ENCODE measurements at regions not wholly inside any gene's neighbourhood (a gene's known extent, or its start where the extent isn't known, plus 50 kb on each side); places are given as distances from the start of the nearest gene placed in this dataset.

DNA sequence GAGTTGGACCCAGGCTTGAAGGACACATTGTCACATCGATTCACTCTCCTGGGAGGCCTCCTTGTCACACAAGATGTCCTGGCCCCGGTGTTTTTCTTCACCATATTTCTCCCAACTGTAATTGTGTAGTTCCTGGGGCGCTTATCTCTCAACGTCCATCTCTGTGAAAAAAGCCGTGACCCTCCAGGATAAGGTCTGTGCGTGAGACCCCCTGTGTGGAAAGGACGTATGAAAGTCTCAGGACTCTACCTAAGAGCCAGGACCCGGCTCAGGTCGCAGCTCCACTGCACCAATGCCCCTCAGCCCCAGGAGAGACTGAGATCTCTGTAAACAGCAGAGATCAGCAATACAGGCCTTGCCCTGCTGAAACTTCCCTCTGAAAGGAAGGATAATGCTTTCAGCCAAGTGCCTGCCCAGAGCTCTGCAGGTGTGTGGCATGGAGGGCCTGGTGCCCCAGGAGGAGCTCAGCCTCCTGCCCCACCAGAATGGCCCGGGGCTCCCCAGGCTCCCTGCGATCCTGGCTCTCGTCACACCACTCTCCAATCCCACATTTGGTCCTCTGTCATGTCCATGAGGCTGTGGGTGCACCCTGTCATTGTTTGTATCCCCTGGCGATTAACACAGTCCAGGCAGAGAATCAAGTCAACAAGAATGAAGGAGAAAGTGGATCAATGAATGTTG is 119.2 kb upstream of the TMEM45B start:
- TF ChIP-seq, protein P1, sequence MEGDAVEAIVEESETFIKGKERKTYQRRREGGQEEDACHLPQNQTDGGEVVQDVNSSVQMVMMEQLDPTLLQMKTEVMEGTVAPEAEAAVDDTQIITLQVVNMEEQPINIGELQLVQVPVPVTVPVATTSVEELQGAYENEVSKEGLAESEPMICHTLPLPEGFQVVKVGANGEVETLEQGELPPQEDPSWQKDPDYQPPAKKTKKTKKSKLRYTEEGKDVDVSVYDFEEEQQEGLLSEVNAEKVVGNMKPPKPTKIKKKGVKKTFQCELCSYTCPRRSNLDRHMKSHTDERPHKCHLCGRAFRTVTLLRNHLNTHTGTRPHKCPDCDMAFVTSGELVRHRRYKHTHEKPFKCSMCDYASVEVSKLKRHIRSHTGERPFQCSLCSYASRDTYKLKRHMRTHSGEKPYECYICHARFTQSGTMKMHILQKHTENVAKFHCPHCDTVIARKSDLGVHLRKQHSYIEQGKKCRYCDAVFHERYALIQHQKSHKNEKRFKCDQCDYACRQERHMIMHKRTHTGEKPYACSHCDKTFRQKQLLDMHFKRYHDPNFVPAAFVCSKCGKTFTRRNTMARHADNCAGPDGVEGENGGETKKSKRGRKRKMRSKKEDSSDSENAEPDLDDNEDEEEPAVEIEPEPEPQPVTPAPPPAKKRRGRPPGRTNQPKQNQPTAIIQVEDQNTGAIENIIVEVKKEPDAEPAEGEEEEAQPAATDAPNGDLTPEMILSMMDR (IDR thresholded peaks at IDR 0.05): no peak
- TF ChIP-seq POLR2A (IDR thresholded peaks at IDR 0.05): no peak
- Histone ChIP-seq H3K9me3 (no peaks in the 10 kb centered on the region), H3K36me3 (replicated peaks in 1 of 2; ENCODE audit: insufficient read depth in 1 of 2, low read depth in 2 of 2) (no peaks in the 10 kb centered on the region), H3K27ac (no peak overlapping the region), H3K4me3 (no peak overlapping the region), H3K4me1 (peaks cover 7% of the 10 kb centered on the region), H3K27me3 (no peaks in the 10 kb centered on the region)
- DNase-seq (no peak), ATAC-seq (no peak)
- intact Hi-C loops (cut with DNase I): loop anchor here (5.0 kb wide), 1 partner anchor 334 kb away; no protein-coding TSS in a partner anchor
- 54 to 60% methylated on average over 13 of the region's 13 CpGs for WGBS, 2 donors

DNA sequence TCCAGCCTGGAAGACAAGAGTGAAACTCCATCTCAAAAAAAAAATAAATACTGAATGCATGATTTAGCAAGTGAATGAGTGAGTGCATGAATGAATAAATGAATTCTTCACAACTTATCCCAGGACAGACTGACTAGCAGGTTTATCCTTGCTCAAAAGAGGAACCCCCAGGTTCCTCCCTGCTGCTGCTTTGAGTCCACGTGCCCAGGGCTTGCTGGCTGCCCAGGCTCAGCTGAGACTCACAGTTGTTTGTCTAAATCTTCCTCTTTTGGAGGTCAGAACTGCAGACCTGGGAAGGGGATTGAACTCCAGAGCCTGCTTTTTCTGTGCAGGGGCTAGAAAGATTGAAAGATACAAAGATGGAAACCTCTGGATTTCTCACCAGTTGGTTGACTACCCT is 117.4 kb upstream of the TMEM45B start:
- Histone ChIP-seq H3K4me1 (peaks cover 7% of the 10 kb centered on the region), H3K36me3 (replicated peaks in 1 of 2; ENCODE audit: insufficient read depth in 1 of 2, low read depth in 2 of 2) (no peaks in the 10 kb centered on the region), H3K4me3 (no peak overlapping the region), H3K27ac (no peak overlapping the region), H3K27me3 (no peaks in the 10 kb centered on the region), H3K9me3 (no peaks in the 10 kb centered on the region)
- TF ChIP-seq, protein P1 (IDR thresholded peaks at IDR 0.05): no peak
- TF ChIP-seq POLR2A (IDR thresholded peaks at IDR 0.05): no peak
- intact Hi-C loops (cut with DNase I): loop anchor here (5.0 kb wide), 1 partner anchor 336 kb away; no protein-coding TSS in a partner anchor
- ATAC-seq: no peak
- no peak for DNase-seq
- 60 to 67% methylated on average over 1 of the region's 1 CpG for WGBS, 2 donors

DNA sequence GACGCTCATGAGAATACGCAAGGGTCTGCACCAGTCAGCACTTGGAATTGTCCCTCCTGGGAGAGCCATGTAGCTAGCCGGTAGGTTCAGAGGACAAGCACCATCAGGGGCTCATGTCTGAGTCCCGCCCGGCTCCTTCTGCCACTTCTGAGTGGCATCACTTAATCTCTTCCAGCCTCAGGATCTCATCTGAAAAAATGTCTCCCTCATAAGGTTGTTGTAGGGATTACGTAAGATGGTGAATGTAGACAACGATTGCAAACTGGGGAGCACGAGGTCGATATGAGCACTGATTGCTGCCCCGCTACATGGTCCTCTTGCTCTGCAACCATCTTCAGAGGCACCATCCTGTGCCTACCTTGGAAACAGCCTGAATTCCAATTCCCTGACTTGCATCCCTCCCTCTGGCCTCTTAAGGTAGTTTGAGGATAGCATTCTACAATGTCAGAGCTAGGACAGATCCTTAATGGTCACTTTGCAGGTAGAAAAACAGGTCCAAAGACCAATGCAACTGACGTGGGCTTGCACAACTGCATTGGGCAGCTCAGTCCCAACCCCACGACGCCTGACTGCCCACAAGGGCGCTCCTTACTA is 115.8 kb upstream of the TMEM45B start:
- Histone ChIP-seq H3K36me3 (replicated peaks in 1 of 2; ENCODE audit: insufficient read depth in 1 of 2, low read depth in 2 of 2) (no peaks in the 10 kb centered on the region), H3K4me3 (no peak overlapping the region), H3K4me1 (peaks cover 7% of the 10 kb centered on the region), H3K27ac (no peak overlapping the region), H3K9me3 (no peaks in the 10 kb centered on the region), H3K27me3 (no peaks in the 10 kb centered on the region)
- no peak for ATAC-seq
- TF ChIP-seq POLR2A (IDR thresholded peaks at IDR 0.05): no peak
- TF ChIP-seq, protein P1 (IDR thresholded peaks at IDR 0.05): no peak
- WGBS, 2 donors: 72 to 78% methylated on average over 10 to 14 of the region's 14 CpGs
- DNase-seq: no peak
- intact Hi-C loops (cut with DNase I): loop anchor here (5.0 kb wide), 1 partner anchor 338 kb away; no protein-coding TSS in a partner anchor

DNA sequence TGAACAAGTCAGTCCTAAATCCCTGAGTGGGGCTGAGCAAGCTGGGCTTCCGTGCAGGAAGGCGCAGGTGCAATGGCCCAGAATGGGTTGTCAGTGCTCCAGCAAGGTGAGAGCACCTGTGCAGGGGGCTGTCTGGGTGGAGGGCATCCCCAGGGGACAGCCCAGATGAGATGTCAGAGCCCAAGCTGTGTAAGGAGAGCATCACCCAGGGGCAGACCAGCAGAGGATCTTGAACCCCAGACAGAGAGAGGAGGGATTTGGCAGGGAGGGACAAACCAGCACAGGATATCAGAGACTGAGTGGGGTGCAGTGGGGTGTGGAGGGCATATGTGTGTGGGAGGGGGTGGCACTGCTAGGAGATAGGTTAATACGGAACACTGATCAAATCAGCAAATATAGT is 114.9 kb upstream of the TMEM45B start:
- WGBS, 2 donors: 76 to 78% methylated on average over 3 of the region's 3 CpGs
- TF ChIP-seq POLR2A (IDR thresholded peaks at IDR 0.05): no peak
- TF ChIP-seq, protein P1 (IDR thresholded peaks at IDR 0.05): no peak
- Histone ChIP-seq H3K4me3 (no peak overlapping the region), H3K27ac (no peak overlapping the region), H3K9me3 (no peaks in the 10 kb centered on the region), H3K4me1 (peaks cover 3% of the 10 kb centered on the region), H3K27me3 (no peaks in the 10 kb centered on the region), H3K36me3 (replicated peaks in 1 of 2; ENCODE audit: insufficient read depth in 1 of 2, low read depth in 2 of 2) (no peaks in the 10 kb centered on the region)
- DNase-seq: no peak
- no peak for ATAC-seq
- intact Hi-C loops (cut with DNase I): no loop called here
